ENCODE measurements at regions not wholly inside any gene's neighbourhood (a gene's known extent, or its start where the extent isn't known, plus 50 kb on each side); places are given as distances from the start of the nearest gene placed in this dataset.

GRCh38 chr18:57991552-57991951 is 52.5 kb upstream of the NEDD4L start:
- H3K36me3 ChIP-seq (ENCODE audit: control insufficient read depth, insufficient read depth, low read length), result no peaks in the 10 kb centered on the region
- H3K4me1 ChIP-seq (ENCODE audit: control insufficient read depth, insufficient read depth, low read length), result no peaks in the 10 kb centered on the region
- no peak for DNase-seq (ENCODE audit: low read depth, low spot score)
- H3K27ac ChIP-seq (ENCODE audit: low read length), result no peak overlapping the region
- no peak overlapping the region for H3K4me3 ChIP-seq (ENCODE audit: low read length)
- WGBS (ENCODE audit: insufficient coverage, insufficient read length), result no CpG with 5 or more reads among the region's 1 CpG
- no peaks in the 10 kb centered on the region for H3K9me3 ChIP-seq (ENCODE audit: control insufficient read depth, insufficient read depth, low read length)
- no peaks in the 10 kb centered on the region for H3K27me3 ChIP-seq (ENCODE audit: control insufficient read depth, insufficient read depth, low read length)

DNA sequence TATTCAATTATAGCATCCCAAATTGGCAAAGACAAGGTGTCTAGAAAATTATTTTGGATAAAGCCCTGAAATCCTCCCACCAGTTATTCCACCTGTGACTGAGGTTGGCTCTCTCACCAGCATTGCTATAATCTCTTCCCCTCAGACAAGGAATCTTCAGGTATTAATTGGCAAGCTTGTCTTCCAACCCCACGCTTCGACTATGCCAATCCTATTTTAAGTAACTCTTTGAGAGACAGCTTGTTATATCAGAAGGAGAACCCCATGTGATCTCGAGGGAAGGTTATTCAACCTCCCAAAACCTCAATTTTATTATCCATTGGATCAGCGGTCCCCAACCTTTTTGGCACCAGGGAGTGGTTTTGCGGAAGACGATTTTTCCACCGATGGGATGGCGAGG is 54.5 kb upstream of the NEDD4L start:
- Histone ChIP-seq H3K4me1 (ENCODE audit: control insufficient read depth, insufficient read depth, low read length) (no peaks in the 10 kb centered on the region), H3K4me3 (ENCODE audit: low read length) (no peak overlapping the region), H3K9me3 (ENCODE audit: control insufficient read depth, insufficient read depth, low read length) (no peaks in the 10 kb centered on the region), H3K27me3 (ENCODE audit: control insufficient read depth, insufficient read depth, low read length) (no peaks in the 10 kb centered on the region), H3K27ac (ENCODE audit: low read length) (no peak overlapping the region), H3K36me3 (ENCODE audit: control insufficient read depth, insufficient read depth, low read length) (no peaks in the 10 kb centered on the region)
- WGBS (ENCODE audit: insufficient coverage, insufficient read length), result no CpG with 5 or more reads among the region's 8 CpGs
- DNase-seq (ENCODE audit: low read depth, low spot score), result no peak

GRCh38 chr18:57984490-57985115 is 59.4 kb upstream of the NEDD4L start:
- Histone ChIP-seq H3K4me3 (ENCODE audit: low read length) (no peak overlapping the region), H3K9me3 (ENCODE audit: control insufficient read depth, insufficient read depth, low read length) (no peaks in the 10 kb centered on the region), H3K27me3 (ENCODE audit: control insufficient read depth, insufficient read depth, low read length) (no peaks in the 10 kb centered on the region), H3K4me1 (ENCODE audit: control insufficient read depth, insufficient read depth, low read length) (no peaks in the 10 kb centered on the region; the same call in 1 of the 2 replicates), H3K36me3 (ENCODE audit: control insufficient read depth, insufficient read depth, low read length) (no peaks in the 10 kb centered on the region), H3K27ac (ENCODE audit: low read length) (no peak overlapping the region)
- WGBS (ENCODE audit: insufficient coverage, insufficient read length), result no CpG with 5 or more reads among the region's 5 CpGs
- no peak for DNase-seq (ENCODE audit: low read depth, low spot score)

- Histone ChIP-seq H3K9me3 (ENCODE audit: control insufficient read depth, insufficient read depth, low read length) (no peaks in the 10 kb centered on the region), H3K4me3 (ENCODE audit: low read length) (no peak overlapping the region), H3K27me3 (ENCODE audit: control insufficient read depth, insufficient read depth, low read length) (no peaks in the 10 kb centered on the region), H3K27ac (ENCODE audit: low read length) (no peak overlapping the region), H3K4me1 (ENCODE audit: control insufficient read depth, insufficient read depth, low read length) (no peaks in the 10 kb centered on the region; the same call in 1 of the 2 replicates), H3K36me3 (ENCODE audit: control insufficient read depth, insufficient read depth, low read length) (no peaks in the 10 kb centered on the region)
- no peak for DNase-seq (ENCODE audit: low read depth, low spot score)
- WGBS (ENCODE audit: insufficient coverage, insufficient read length), result 100% methylated on average over 1 of the region's 3 CpGs
Observed at GRCh38 chr18:57983965-57984364, 60.1 kb upstream of the NEDD4L start.

DNA sequence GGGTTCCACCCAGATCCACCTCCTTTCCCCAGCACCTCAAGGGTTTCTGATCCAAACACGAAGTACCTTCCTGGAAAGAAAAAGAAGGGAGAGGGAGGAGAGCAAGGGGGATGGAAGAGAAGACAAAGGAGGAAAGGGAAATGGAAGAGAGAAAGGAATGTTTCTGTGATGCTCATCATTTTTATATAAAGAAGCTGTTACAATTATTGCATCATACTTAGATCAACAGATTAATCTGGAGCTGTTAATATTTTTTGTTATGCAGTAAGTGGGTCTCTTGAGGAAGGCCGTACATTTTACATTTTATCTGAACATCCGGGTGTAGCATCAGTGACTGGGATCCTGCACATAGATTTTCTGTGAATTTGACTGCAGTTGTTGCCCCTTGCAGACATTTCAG is 60.6 kb upstream of the NEDD4L start:
- Histone ChIP-seq H3K9me3 (ENCODE audit: control insufficient read depth, insufficient read depth, low read length) (no peaks in the 10 kb centered on the region), H3K27ac (ENCODE audit: low read length) (no peak overlapping the region), H3K4me3 (ENCODE audit: low read length) (no peak overlapping the region), H3K4me1 (ENCODE audit: control insufficient read depth, insufficient read depth, low read length) (no peaks in the 10 kb centered on the region; the same call in 1 of the 2 replicates), H3K36me3 (ENCODE audit: control insufficient read depth, insufficient read depth, low read length) (no peaks in the 10 kb centered on the region), H3K27me3 (ENCODE audit: control insufficient read depth, insufficient read depth, low read length) (no peaks in the 10 kb centered on the region)
- no peak for DNase-seq (ENCODE audit: low read depth, low spot score)
- WGBS (ENCODE audit: insufficient coverage, insufficient read length), result no CpG with 5 or more reads among the region's 3 CpGs

DNA sequence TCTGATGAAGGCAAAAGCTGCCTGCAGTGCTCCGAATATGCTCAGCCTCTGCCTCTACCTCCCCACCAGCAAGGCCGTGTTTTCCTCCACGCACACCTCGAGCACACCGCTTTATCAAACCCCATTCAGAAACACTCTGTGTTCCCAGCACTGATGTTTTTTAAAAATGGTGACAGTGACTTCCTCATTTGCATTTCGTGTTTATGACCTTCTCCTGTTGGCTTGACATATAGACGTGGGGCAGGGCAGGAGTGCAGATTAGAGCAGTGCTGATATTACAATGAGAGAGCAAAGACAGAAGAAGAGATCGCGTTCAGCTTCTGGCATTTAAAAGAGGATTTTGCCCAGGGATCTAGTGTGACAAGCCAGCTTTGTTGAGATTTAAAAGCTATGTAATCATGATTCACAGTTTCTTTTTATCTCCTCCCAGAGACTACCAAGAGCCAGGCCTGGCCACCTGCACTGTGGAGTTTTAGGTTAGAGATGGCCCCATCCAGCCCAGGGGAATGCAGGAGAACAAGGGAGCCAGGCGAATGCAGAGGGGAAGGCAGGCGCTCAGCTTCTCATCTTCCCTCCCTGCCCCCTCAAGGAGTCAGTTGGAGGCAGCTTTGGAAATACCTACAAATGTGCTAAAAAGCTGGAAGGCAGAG is 61.5 kb upstream of the NEDD4L start:
- no peak overlapping the region for H3K27ac ChIP-seq (ENCODE audit: low read length)
- no peaks in the 10 kb centered on the region; the same call in 1 of the 2 replicates for H3K4me1 ChIP-seq (ENCODE audit: control insufficient read depth, insufficient read depth, low read length)
- WGBS (ENCODE audit: insufficient coverage, insufficient read length), result no CpG with 5 or more reads among the region's 11 CpGs
- no peak for DNase-seq (ENCODE audit: low read depth, low spot score)
- H3K27me3 ChIP-seq (ENCODE audit: control insufficient read depth, insufficient read depth, low read length), result no peaks in the 10 kb centered on the region
- H3K4me3 ChIP-seq (ENCODE audit: low read length), result no peak overlapping the region
- no peaks in the 10 kb centered on the region for H3K9me3 ChIP-seq (ENCODE audit: control insufficient read depth, insufficient read depth, low read length)
- H3K36me3 ChIP-seq (ENCODE audit: control insufficient read depth, insufficient read depth, low read length), result no peaks in the 10 kb centered on the region

DNA sequence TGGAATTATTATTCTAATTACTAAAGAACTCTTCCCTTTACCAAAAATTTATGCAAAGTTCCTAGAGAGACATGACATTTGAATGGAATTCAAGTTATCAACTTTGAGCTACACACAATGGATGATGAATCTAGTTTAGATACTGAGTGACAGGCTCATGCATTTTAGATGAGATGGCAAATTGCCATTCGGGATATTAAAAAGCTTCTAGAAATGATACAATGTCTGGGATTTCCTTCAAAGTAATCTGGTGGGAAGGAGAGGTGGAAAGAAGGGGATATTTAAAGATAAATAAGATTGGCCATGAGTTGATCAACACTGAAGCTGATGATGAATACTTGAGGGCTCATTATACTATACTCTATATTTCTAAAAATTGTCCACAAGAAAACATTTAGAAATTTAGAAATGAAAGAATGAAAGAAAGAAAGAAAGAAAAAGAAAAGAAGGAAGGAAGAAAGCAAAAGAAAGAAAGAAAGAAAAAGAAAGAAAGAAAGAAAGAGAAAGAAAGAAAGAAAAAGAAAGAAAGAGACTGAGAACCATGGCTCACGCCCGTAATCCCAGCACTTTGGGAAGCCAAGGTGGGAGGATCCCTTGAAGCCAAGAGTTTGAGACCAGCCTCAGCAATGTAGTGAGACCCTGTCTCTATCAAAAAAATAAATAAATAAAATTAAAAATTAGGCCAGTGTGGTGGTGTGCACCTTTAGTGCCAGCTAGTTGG is 62.6 kb upstream of the NEDD4L start:
- no peak for DNase-seq (ENCODE audit: low read depth, low spot score)
- H3K27ac ChIP-seq (ENCODE audit: low read length), result no peak overlapping the region
- no peaks in the 10 kb centered on the region for H3K36me3 ChIP-seq (ENCODE audit: control insufficient read depth, insufficient read depth, low read length)
- H3K9me3 ChIP-seq (ENCODE audit: control insufficient read depth, insufficient read depth, low read length), result no peaks in the 10 kb centered on the region
- H3K4me1 ChIP-seq (ENCODE audit: control insufficient read depth, insufficient read depth, low read length), result no peaks in the 10 kb centered on the region; the same call in 1 of the 2 replicates
- H3K4me3 ChIP-seq (ENCODE audit: low read length), result no peak overlapping the region
- no peaks in the 10 kb centered on the region for H3K27me3 ChIP-seq (ENCODE audit: control insufficient read depth, insufficient read depth, low read length)
- WGBS (ENCODE audit: insufficient coverage, insufficient read length), result no CpG with 5 or more reads among the region's 3 CpGs

DNA sequence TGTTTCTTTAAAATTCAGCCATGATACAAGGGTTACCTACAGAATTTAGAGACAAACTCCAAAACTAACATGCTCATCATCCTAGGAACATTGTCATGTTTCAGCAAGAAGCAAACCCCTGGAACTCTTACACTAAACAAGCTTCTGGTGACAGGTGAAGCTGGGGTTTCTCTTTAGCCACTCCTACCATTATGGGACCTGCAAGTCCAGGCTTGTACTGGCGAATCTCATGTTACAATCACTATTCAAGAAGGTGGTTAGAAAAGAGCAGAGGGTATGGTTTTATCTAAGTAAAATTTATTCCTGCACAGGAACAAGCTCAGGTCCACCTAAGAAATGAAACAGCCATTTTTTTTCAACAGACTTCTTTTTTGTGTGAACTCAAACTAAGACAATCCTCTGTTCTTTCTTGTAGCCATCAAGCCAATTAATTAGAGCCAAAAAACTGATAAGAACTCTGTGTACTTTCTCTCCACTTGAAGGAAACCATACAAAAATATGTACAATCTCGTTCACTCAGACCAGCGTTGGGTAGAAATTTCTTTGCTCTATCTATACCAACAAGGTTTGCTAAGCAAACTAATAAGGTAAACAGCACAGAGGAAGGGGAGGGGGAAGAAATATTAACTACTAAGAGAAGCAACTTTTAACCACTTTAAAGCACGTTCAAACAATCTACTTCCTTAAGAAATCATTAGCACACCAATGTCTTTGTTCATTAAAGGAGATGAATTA is 63.3 kb upstream of the NEDD4L start:
- no peak overlapping the region for H3K27ac ChIP-seq (ENCODE audit: low read length)
- no peaks in the 10 kb centered on the region; the same call in 1 of the 2 replicates for H3K4me1 ChIP-seq (ENCODE audit: control insufficient read depth, insufficient read depth, low read length)
- H3K4me3 ChIP-seq (ENCODE audit: low read length), result no peak overlapping the region
- H3K36me3 ChIP-seq (ENCODE audit: control insufficient read depth, insufficient read depth, low read length), result no peaks in the 10 kb centered on the region
- peak; percentile 5 for DNase-seq (ENCODE audit: low read depth, low spot score)
- H3K9me3 ChIP-seq (ENCODE audit: control insufficient read depth, insufficient read depth, low read length), result no peaks in the 10 kb centered on the region
- WGBS (ENCODE audit: insufficient coverage, insufficient read length), result no CpG with 5 or more reads among the region's 4 CpGs
- no peaks in the 10 kb centered on the region for H3K27me3 ChIP-seq (ENCODE audit: control insufficient read depth, insufficient read depth, low read length)

- no peaks in the 10 kb centered on the region for H3K27me3 ChIP-seq (ENCODE audit: control insufficient read depth, insufficient read depth, low read length)
- H3K4me1 ChIP-seq (ENCODE audit: control insufficient read depth, insufficient read depth, low read length), result no peaks in the 10 kb centered on the region
Observed at GRCh38 chr18:57976230-57976773, 67.7 kb upstream of the NEDD4L start.

GRCh38 chr18:57975805-57976204 is 68.2 kb upstream of the NEDD4L start:
- DNase-seq (ENCODE audit: low read depth, low spot score), result no peak

More at GRCh38 chr18:57976230-57976773, 67.7 kb upstream of the NEDD4L start:
- Histone ChIP-seq H3K27ac (ENCODE audit: low read length) (no peak overlapping the region), H3K36me3 (ENCODE audit: control insufficient read depth, insufficient read depth, low read length) (no peaks in the 10 kb centered on the region), H3K9me3 (ENCODE audit: control insufficient read depth, insufficient read depth, low read length) (no peaks in the 10 kb centered on the region), H3K4me3 (ENCODE audit: low read length) (no peak overlapping the region)
- no peak for DNase-seq (ENCODE audit: low read depth, low spot score)
- WGBS (ENCODE audit: insufficient coverage, insufficient read length), result no CpG with 5 or more reads among the region's 2 CpGs

More at GRCh38 chr18:57975805-57976204, 68.2 kb upstream of the NEDD4L start:
- Histone ChIP-seq H3K27me3 (ENCODE audit: control insufficient read depth, insufficient read depth, low read length) (no peaks in the 10 kb centered on the region), H3K4me3 (ENCODE audit: low read length) (no peak overlapping the region), H3K36me3 (ENCODE audit: control insufficient read depth, insufficient read depth, low read length) (no peaks in the 10 kb centered on the region), H3K27ac (ENCODE audit: low read length) (no peak overlapping the region), H3K4me1 (ENCODE audit: control insufficient read depth, insufficient read depth, low read length) (no peaks in the 10 kb centered on the region), H3K9me3 (ENCODE audit: control insufficient read depth, insufficient read depth, low read length) (no peaks in the 10 kb centered on the region)
- no CpG with 5 or more reads among the region's 2 CpGs for WGBS (ENCODE audit: insufficient coverage, insufficient read length)
